SK-N-SH (cell line): ENCODE measurements at regions not wholly inside any gene's neighbourhood (a gene's known extent, or its start where the extent isn't known, plus 50 kb on each side); places are given as distances from the start of the nearest gene placed in this dataset.

ENCODE experiments used
- CTCF ChIA-PET: fragments of 300-600, 350-600 bp; formaldehyde crosslinking; extraction: SDS; loops from one replicate; lab custom pipeline; 2021; lab: Yijun Ruan, JAX
- POLR2A ChIA-PET: fragments of 350-600 bp; sonication (Branson Sonifier 250); formaldehyde crosslinking; extraction: SDS; loops from one replicate; lab custom pipeline; 2020; ENCODE audit warnings: antibody characterized with exemption, inconsistent platforms; lab: Yijun Ruan, JAX
- DNase-seq: peaks from one replicate; pipeline ENCODE4 v3.0.0; 2012
- H2AFZ ChIP-seq: fragments of 200-600 bp; sonication (generic); 2 replicates; pipeline ENCODE4 v1.8.1; 2016; ENCODE audit warnings: antibody characterized with exemption, mild to moderate bottlenecking, low read depth
- H3F3A ChIP-seq: fragments of 200-600 bp; sonication (generic); replicated peaks from 2 replicates; pipeline ENCODE3; 2016; ENCODE audit warnings: antibody characterized with exemption, mild to moderate bottlenecking; ENCODE audit not compliant: insufficient read depth
- H3K27ac ChIP-seq, 2 experiments: fragments of 200-500 bp in 1 of 2; fragments of 200-600 bp in 1 of 2; sonication (Bioruptor generic) in 1 of 2; sonication (generic), shearing (Covaris generic) in 1 of 2; 2 replicates each; pipeline versions ENCODE4 v1.5.1 to v1.6.1; 2014 to 2016; ENCODE audit warnings: low read depth in 2 of 2, inconsistent platforms in 1 of 2, low read length in 1 of 2, mild to moderate bottlenecking in 1 of 2, mixed read lengths in 1 of 2
- H3K27me3 ChIP-seq: fragments of 200-600 bp; sonication (generic), shearing (Covaris generic); 2 replicates; pipeline ENCODE4 v1.6.1; 2016; ENCODE audit warnings: mixed run types; ENCODE audit not compliant: insufficient read depth
- H3K36me3 ChIP-seq, 2 experiments: fragments of 200-500 bp in 1 of 2; fragments of 200-600 bp in 1 of 2; sonication (Bioruptor generic) in 1 of 2; sonication (generic) in 1 of 2; replicated peaks in 1 of 2; 2 replicates each; pipeline versions ENCODE3 to v1.5.1; 2014 to 2016; ENCODE audit warnings: low read length in 1 of 2, mild to moderate bottlenecking in 1 of 2; ENCODE audit not compliant: insufficient read depth in 2 of 2, control insufficient read depth in 1 of 2
- H3K4me1 ChIP-seq, 2 experiments: fragments of 200-500 bp in 1 of 2; fragments of 200-600 bp in 1 of 2; sonication (Bioruptor generic) in 1 of 2; sonication (generic), shearing (Covaris generic) in 1 of 2; 2 replicates each; pipeline versions ENCODE4 v1.5.1 to v1.6.1; 2014 to 2016; ENCODE audit warnings: low read depth in 1 of 2, low read length in 1 of 2, mixed run types in 1 of 2; ENCODE audit not compliant: insufficient read depth in 2 of 2, control insufficient read depth in 1 of 2
- H3K4me2 ChIP-seq: fragments of 200-600 bp; sonication (generic), shearing (Covaris generic); 2 replicates; pipeline ENCODE4 v1.6.1; 2017; ENCODE audit warnings: mixed run types
- H3K4me3 ChIP-seq, 2 experiments: fragments of 200-500 bp in 1 of 2; fragments of 200-600 bp in 1 of 2; sonication (Bioruptor generic) in 1 of 2; sonication (generic), shearing (Covaris generic) in 1 of 2; 2 replicates each; pipeline versions ENCODE4 v1.5.1 to v1.8.1; 2014 to 2016; ENCODE audit warnings: low read depth in 2 of 2, inconsistent platforms in 1 of 2, low read length in 1 of 2, mild to moderate bottlenecking in 1 of 2, mixed read lengths in 1 of 2, moderate library complexity in 1 of 2
- H3K79me2 ChIP-seq: fragments of 200-600 bp; sonication (generic); 2 replicates; pipeline ENCODE4 v1.8.1; 2017; ENCODE audit warnings: mild to moderate bottlenecking; ENCODE audit not compliant: insufficient read depth
- H3K9ac ChIP-seq: fragments of 200-600 bp; sonication (generic); 2 replicates; pipeline ENCODE4 v1.6.1; 2017; ENCODE audit warnings: mixed run types
- H3K9me2 ChIP-seq: fragments of 200-600 bp; sonication (generic); 2 replicates; pipeline ENCODE4 v1.6.1; 2017; ENCODE audit warnings: mixed run types
- H3K9me3 ChIP-seq: fragments of 200-600 bp; sonication (generic); 2 replicates; pipeline ENCODE4 v1.6.1; 2017; ENCODE audit warnings: mixed run types, mild to moderate bottlenecking, moderate library complexity
- H4K20me1 ChIP-seq: fragments of 200-600 bp; sonication (generic); 2 replicates; pipeline ENCODE4 v1.6.1; 2017; ENCODE audit warnings: mild to moderate bottlenecking, mixed run types; ENCODE audit not compliant: insufficient read depth
- ELF1 ChIP-seq: IDR thresholded peaks from 2 replicates; pipeline ENCODE4 v1.4.0; 2012
- EP300 ChIP-seq, 2 experiments: IDR thresholded peaks; 2 replicates each; pipeline versions ENCODE4 v1.4.0 to v1.6.1; 2012; ENCODE audit warnings: borderline replicate concordance in 1 of 2, low read depth in 1 of 2, low read length in 1 of 2
- FOXJ3 ChIP-seq: sonication (generic); formaldehyde crosslinking; IDR thresholded peaks from 2 replicates; pipeline ENCODE4 v1.5.1; 2020; ENCODE audit warnings: mild to moderate bottlenecking, missing genetic modification reagents
- GABPA ChIP-seq: IDR thresholded peaks from 2 replicates; pipeline ENCODE4 v1.4.0; 2012; ENCODE audit warnings: low read depth, mild to moderate bottlenecking
- MAX ChIP-seq: IDR thresholded peaks from 2 replicates; pipeline ENCODE4 v1.4.0; 2012; ENCODE audit warnings: low read depth
- MEF2A ChIP-seq: IDR thresholded peaks from 2 replicates; pipeline ENCODE4 v1.4.0; 2012; ENCODE audit warnings: low read depth, borderline replicate concordance
- NFIC ChIP-seq: IDR thresholded peaks from 2 replicates; pipeline ENCODE4 v1.4.0; 2012; ENCODE audit warnings: borderline replicate concordance
- PBX3 ChIP-seq: IDR thresholded peaks from 2 replicates; pipeline ENCODE4; 2012
- RAD21 ChIP-seq: IDR thresholded peaks from 2 replicates; pipeline ENCODE4 v1.6.1; 2012; ENCODE audit warnings: mild to moderate bottlenecking, low read length
- REST ChIP-seq: IDR thresholded peaks from 2 replicates; pipeline ENCODE4 v1.6.1; 2012; ENCODE audit warnings: mild to moderate bottlenecking, low read depth, low read length, moderate library complexity
- RFX5 ChIP-seq: IDR thresholded peaks from 2 replicates; pipeline ENCODE4 v1.6.1; 2012; ENCODE audit warnings: mild to moderate bottlenecking, improper control_type of control experiment, low read length
- SIN3A ChIP-seq: IDR thresholded peaks from 2 replicates; pipeline ENCODE4 v1.6.1; 2012; ENCODE audit warnings: low read depth, mild to moderate bottlenecking, low read length, moderate library complexity, borderline replicate concordance
- TAF1 ChIP-seq: IDR thresholded peaks from 2 replicates; pipeline ENCODE4 v1.6.1; 2012; ENCODE audit warnings: low read depth, mild to moderate bottlenecking, low read length, moderate library complexity, borderline replicate concordance
- ZBTB33 ChIP-seq: IDR thresholded peaks from 2 replicates; pipeline ENCODE4 v1.4.0; 2012; ENCODE audit warnings: low read depth, borderline replicate concordance
- WGBS: methylation state at CpG from one replicate; pipeline ENCODE4 v1.1.6; 2017; ENCODE audit warnings: low lambda C conversion rate; 5-methylcytosine and 5-hydroxymethylcytosine counted together

GRCh38 chr4:177041356-177041755 is 248.6 kb upstream of the VEGFC start:
- CTCF ChIA-PET: interaction anchor here (1.1 kb wide), 1 partner anchor 9 kb away, joined by 3 read pairs; no protein-coding TSS in a partner anchor
- 85% methylated on average over 4 of the region's 4 CpGs for WGBS
- H3K9me2 ChIP-seq: no peaks in the 10 kb centered on the region
- H3K27ac ChIP-seq: peak overlapping the region in 1 of 2 experiments; percentile 42; a peak in 2 of 4 replicates
- no peak overlapping the region for H3K4me2 ChIP-seq
- H3K27me3 ChIP-seq: no peaks in the 10 kb centered on the region
- no peaks in the 10 kb centered on the region for H3K79me2 ChIP-seq
- TF ChIP-seq RAD21: no peak
- TF ChIP-seq RFX5: no peak
- TF ChIP-seq EP300 (IDR thresholded peaks at IDR 0.05; ENCODE audit: borderline replicate concordance in 1 of 2, low read depth in 1 of 2, low read length in 1 of 2): no peak
- no peak for TF ChIP-seq ELF1
- no peak for TF ChIP-seq NFIC
- no peak for TF ChIP-seq PBX3
- TF ChIP-seq ZBTB33: no peak
- no peak for TF ChIP-seq GABPA
- TF ChIP-seq MAX: no peak
- TF ChIP-seq SIN3A: no peak
- TF ChIP-seq, all 33 proteins: peak for 0
- Histone ChIP-seq H3K4me1 (no peaks in the 10 kb centered on the region), H3F3A (peaks cover 4% of the 10 kb centered on the region), H3K4me3 (no peak overlapping the region), H2AFZ (no peak overlapping the region), H4K20me1 (no peaks in the 10 kb centered on the region), H3K9me3 (no peaks in the 10 kb centered on the region), H3K36me3 (no peaks in the 10 kb centered on the region), H3K9ac (no peak overlapping the region)
- no peak for DNase-seq
- POLR2A ChIA-PET: no interaction called here

- no peaks in the 10 kb centered on the region for H4K20me1 ChIP-seq
- no peak overlapping the region for H3K4me2 ChIP-seq
- H3K4me1 ChIP-seq: no peaks in the 10 kb centered on the region
- H3K27ac ChIP-seq: peak overlapping the region in 1 of 2 experiments; percentile 20; a peak in 1 of 4 replicates
- 48% methylated on average over 11 of the region's 11 CpGs for WGBS
- H3K9ac ChIP-seq: no peak overlapping the region
- H3K79me2 ChIP-seq: no peaks in the 10 kb centered on the region
- H3K36me3 ChIP-seq: no peaks in the 10 kb centered on the region
- H3K27me3 ChIP-seq: no peaks in the 10 kb centered on the region
- ChIA-PET POLR2A (no interaction called here), CTCF (interaction anchor here (0.5 to 3.4 kb wide), 76 partner anchors 8 to 1012 kb away, joined by 3 to 53 read pairs (median 4); no protein-coding TSS in a partner anchor)
- DNase-seq: peak; percentile 49
- peak overlapping the region in 1 of 2 experiments; percentile 28; a peak in 1 of 4 replicates for H3K4me3 ChIP-seq
- no peaks in the 10 kb centered on the region for H3F3A ChIP-seq
- no peaks in the 10 kb centered on the region for H3K9me3 ChIP-seq
- H2AFZ ChIP-seq: no peak overlapping the region
- no peaks in the 10 kb centered on the region for H3K9me2 ChIP-seq
- TF ChIP-seq TAF1: no peak
- no peak for TF ChIP-seq FOXJ3
- no peak for TF ChIP-seq MAX
- no peak for TF ChIP-seq REST
- TF ChIP-seq MEF2A: no peak
- no peak for TF ChIP-seq ZBTB33
These were observed 254.5 kb upstream of the VEGFC start for GRCh38 chr4:177047070-177047850.
